ENCODE measurements at regions not wholly inside any gene's neighbourhood (a gene's known extent, or its start where the extent isn't known, plus 50 kb on each side); places are given as distances from the start of the nearest gene placed in this dataset.

DNA sequence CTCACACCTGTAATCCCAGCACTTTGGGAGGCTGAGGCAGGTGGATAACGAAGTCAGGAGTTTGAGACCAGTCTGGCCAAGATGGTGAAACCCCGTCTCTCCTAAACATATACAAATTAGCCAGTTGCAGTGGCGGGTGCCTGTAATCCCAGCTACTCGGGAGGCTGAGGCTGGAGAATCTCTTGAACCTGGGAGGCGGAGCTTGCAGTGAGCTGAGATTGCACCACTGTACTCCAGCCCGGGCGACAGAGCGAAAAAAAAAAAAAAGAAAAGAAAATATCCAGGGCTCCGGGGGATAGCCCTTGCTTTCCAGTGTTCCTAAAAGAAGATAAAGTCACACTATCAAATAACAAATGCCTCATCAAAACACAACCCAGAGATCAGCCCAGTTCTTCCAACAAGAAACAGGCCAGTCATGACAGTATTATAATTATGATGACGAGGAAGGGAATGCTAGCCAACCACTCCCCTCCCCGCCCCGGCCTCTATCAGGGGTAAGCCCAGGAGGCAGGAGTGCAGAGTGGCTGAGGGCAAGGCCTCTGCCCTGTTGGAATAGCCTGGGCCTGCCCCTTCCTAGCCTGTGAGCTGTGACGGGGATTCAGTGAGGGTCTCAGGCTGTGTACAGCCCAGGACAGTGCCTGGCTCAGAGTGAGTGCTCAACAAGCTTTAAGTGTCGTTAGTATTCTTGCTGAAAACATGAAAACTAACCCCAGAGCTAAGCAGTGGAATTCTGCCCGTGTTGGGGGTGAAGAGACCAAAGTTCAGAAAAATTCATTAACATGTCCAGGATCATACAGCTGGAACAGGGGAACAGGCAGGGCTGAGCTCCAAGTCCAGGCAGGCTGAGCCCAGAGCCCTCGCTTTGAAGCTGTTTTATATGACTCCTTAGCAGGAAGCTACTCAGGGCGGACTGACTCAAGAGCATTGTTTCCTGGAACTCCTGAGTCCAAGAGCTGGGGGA is 54.3 kb downstream of the FAM241B start:
- DNase-seq (ENCODE audit: low spot score) = no peak

GRCh38 chr10:69684981-69685353 is 54.9 kb downstream of the FAM241B start:
- DNase-seq (ENCODE audit: low spot score) = no peak

DNA sequence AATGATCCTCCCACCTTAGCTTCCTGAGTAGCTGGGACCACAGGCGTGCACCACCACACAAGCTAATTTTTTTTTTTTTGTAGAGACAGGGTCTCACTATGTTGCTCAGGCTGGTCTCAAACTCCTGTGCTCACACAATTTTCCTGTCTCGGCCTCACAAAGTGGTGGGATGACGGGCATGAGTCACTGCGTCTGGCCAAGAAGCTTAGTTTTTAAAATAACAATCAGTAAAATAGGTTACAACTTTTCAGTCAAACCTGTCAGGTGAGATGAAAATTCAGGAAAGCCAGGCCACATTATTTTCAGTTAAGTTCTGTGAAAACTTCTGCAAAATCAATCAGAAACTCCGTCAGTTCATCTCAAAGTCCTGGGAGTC is 55.4 kb downstream of the FAM241B start:
- DNase-seq (ENCODE audit: low spot score) = no peak

- no peak for DNase-seq (ENCODE audit: low spot score)
Observed at GRCh38 chr10:69685802-69686585, 55.9 kb downstream of the FAM241B start.

- DNase-seq (ENCODE audit: low spot score) = no peak
Observed at GRCh38 chr10:69686866-69687265, 56.8 kb downstream of the FAM241B start.

DNA sequence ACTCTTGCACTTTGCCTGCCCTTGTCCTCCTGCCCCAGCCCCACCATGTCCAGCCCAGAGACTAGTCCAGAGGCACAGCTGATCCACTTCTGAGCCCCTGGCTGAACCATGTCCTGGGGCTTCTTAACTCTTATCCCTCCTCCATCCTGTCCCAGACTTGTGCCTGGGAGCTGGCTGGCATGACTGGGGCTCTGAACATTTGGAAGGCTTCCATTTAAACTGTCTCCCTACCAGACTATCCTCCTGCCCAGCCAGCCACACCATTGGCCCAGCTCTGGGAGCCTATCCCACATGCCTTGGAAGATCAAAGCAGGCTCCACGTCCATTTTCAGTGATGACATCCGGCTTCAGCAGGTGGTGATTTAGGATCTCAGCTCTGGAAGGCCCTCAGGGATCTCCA is 57.4 kb downstream of the FAM241B start:
- DNase-seq (ENCODE audit: low spot score) = no peak

- DNase-seq (ENCODE audit: low spot score) = no peak
Observed at GRCh38 chr10:69692267-69692666, 62.2 kb downstream of the FAM241B start.

DNA sequence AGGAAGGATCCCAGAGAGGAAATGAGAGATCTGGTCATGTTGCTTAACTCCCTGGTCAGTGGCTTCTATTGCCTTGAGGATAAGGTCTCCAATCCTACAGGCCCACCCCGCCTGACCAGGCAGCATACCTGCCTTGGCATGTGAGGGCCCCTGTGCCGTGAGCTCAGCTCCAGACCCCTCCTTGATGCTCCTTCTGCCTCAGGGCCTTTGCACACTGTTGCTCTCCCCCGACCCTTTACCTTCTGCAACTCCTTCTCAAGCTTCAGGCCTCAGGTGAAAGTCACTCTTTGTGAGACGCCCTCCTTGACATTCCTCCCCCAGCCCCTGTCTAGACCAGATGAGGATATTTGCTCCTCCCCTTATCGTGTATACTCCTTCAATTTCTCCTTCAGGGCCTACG is 62.8 kb downstream of the FAM241B start:
- DNase-seq (ENCODE audit: low spot score) = no peak

DNA sequence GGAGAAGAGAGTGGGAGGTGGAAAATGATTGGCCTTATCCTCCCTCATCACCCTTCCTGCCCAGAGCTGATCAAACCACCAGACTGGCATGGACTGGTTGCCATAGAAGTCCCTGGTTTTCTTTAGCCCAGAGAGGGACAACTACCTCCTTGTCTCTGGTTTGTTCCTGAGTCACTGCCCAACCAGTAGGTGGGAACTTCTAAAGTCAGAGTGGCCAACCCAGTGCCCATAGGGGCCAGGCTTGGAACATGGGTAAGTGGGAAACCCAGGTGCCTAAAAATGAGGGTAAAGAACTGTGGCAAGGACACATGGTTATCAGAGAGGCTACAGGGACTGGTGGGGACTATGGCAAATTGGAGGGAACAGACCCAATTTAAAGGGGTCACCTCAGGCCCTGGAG is 63.8 kb downstream of the FAM241B start:
- no peak for DNase-seq (ENCODE audit: low spot score)

DNA sequence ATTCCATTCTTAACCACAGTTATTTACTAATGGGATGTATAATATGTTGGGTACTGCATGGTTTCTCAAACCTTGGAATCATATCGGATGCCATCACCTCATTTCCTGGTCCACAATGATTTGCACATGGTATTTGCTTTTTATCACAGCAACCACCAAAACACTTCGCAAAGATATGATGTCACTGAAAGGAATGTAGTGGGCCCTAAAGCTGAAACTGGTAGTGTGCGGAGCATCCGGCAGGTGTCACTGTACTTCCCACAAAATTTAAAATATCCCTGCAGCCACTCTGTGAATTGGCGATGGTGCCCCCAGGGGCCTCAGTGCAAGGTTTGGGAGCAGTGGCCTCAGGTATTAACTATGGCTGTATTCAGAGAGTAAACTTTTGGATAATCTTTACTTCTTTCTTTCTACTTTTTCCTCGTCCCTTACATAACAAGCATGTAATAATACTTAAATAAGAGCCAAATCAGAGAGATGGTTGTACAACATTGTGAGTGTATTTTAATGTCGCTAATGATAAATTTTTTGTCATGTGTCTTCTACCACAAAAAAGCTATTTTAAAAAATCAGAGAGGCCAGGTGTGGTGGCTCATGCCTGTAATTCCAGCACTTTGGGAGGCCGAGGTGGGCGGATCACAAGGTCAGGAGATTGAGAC is 66.2 kb downstream of the FAM241B start:
- DNase-seq (ENCODE audit: low spot score) = peak; percentile 84

GRCh38 chr10:69697006-69697405 is 67.0 kb downstream of the FAM241B start:
- no peak for DNase-seq (ENCODE audit: low spot score)

- no peak for DNase-seq (ENCODE audit: low spot score)
Observed at GRCh38 chr10:69703256-69703655, 73.2 kb downstream of the FAM241B start.

GRCh38 chr10:69703766-69704630 is 74.0 kb downstream of the FAM241B start:
- DNase-seq (ENCODE audit: low spot score) = peak; percentile 88

GRCh38 chr10:69709366-69709941 is 79.4 kb downstream of the FAM241B start:
- DNase-seq (ENCODE audit: low spot score) = no peak

GRCh38 chr10:69710008-69710888 is 80.2 kb downstream of the FAM241B start:
- DNase-seq (ENCODE audit: low spot score) = no peak

GRCh38 chr10:69712342-69712741 is 82.3 kb downstream of the FAM241B start:
- no peak for DNase-seq (ENCODE audit: low spot score)

DNA sequence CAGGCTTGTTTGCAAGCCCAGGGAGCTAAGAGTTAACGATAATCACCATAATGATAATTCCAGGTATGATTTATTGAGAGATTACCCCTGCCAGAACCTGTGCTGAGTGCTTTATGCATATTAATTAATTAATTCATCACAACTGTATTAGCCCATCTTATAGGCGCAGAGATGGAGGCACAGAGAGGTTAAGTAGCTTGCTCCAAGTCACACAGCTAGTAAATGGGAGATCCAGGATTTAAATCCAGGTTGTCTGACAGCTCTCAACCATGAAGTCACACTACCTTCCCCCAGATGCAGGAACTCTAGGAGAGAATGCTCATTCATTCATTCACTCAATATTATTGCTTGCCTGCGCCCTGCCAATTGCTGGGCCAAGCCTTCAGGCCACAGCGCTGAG is 84.5 kb downstream of the FAM241B start:
- no peak for DNase-seq (ENCODE audit: low spot score)

GRCh38 chr10:69715156-69715898 is 85.3 kb downstream of the FAM241B start:
- no peak for DNase-seq (ENCODE audit: low spot score)

- DNase-seq (ENCODE audit: low spot score) = no peak
Observed at GRCh38 chr10:69715899-69716606, 85.7 kb upstream of the COL13A1 start.

All from H4 (cell line).